SW 1271 (cell line): ENCODE measurements at regions not wholly inside any gene's neighbourhood (a gene's known extent, or its start where the extent isn't known, plus 50 kb on each side); places are given as distances from the start of the nearest gene placed in this dataset.

Experiments used
- DNase-seq, 2 experiments: peaks; one replicate each; lab custom pipeline; 2025; lab: John Stamatoyannopoulos, UW

- no peak for DNase-seq
Measured at GRCh38 chr10:4111643-4112042, 326.6 kb upstream of the KLF6 start.

DNA sequence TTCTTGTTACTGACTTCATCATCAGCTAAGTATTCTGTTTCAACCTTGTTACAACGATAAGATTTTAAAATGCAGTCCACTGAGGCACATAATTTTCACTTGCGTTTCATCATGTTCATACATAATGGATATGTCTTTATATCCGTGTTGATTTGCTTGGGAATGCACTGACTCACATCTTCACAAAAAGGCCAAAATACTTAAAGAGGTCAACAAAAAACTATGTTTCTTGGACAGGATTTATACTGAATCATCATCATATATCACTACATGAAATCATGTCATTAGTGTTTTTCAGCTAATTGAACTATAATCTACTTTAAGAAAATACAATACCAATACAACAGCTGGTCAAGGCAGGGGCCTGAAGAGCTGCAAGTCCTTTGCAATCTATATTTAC is 324.5 kb upstream of the KLF6 start:
- DNase-seq, result no peak

- no peak for DNase-seq
Measured at GRCh38 chr10:4108693-4109092, 323.7 kb upstream of the KLF6 start.

DNA sequence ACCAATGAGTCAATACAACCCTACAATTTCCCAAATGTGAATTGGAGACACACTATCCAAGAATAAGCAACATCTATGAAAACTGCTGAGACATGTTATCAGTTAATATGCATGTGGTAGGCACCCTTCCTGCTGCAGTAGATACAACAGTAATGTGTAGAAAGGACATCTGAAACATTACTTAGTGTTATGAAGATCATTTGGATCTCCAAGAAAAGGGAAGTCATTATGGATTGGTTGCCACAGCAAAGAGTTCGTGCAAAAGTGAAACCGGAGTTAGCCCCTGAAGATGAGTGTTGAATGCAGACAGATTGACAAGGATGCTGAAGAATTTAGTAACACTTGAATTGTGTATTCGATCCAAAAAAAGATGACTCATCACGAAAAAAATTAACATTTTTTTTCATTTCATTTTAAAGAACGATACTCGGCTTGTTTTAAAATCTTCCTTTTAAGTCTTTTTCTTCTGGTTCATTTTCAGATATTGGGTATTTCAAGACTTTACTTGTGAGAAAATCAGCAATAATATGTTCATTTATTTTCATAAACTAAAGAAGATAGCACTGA is 322.4 kb upstream of the KLF6 start:
- DNase-seq, result no peak

DNA sequence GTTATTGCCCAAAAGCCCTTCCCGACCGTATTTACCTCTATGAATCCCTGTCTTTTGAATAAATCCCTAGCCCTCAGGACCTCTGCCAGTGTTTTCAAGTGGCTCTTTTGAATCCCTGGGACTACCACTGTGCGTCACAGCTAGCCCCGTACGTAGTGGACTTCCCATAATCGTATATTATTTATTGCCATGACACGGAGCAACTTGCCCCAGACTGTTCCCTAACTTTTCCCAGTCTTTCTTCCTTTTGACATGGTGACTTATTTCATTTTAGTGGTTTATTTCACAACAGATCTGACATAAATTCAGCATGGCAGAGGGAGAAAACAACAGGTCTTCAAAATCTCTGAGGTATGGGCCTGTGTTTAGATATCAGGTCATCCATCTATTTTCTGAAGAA is 318.6 kb upstream of the KLF6 start:
- DNase-seq, result no peak

- DNase-seq, result no peak
Measured at GRCh38 chr10:4102802-4103344, 317.9 kb upstream of the KLF6 start.

GRCh38 chr10:4101918-4102654 is 317.1 kb upstream of the KLF6 start:
- DNase-seq, result no peak

DNA sequence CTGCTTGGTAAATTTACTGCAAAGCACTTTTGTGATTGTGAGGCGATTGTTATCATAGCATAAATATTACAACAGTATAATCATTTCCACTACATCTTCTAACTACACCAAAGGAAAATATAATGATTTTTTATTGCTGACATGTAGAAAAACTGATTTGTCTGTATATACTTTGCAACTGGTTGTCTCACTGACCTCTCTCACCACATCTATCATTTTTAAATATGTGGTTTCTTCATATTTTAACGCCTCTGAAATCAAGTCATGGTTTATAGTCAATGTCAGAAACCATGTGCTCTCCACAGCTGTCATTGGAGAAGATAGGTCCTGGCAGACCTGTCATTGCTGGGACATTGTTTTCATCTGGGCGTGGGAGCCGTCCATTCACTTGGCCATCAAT is 315.4 kb upstream of the KLF6 start:
- no peak for DNase-seq

DNA sequence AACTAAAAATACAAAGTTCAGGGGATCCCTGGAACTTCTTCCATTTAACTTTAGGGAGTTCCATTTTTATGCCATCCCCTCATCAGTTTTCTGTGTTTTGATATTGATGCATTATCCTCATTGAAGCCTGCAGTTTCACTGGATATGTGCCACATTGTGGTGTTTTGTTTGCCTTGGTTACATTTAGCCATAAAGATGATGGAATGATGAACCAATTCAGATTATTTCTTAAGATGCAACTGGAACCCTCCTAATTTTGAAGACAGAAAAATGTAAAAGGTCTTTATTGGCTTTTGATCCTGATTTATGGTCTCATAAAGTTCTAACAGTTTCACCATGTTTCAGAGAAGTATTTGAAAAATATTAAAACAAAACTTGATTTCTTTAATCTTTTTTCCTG is 314.2 kb upstream of the KLF6 start:
- DNase-seq, result no peak

DNA sequence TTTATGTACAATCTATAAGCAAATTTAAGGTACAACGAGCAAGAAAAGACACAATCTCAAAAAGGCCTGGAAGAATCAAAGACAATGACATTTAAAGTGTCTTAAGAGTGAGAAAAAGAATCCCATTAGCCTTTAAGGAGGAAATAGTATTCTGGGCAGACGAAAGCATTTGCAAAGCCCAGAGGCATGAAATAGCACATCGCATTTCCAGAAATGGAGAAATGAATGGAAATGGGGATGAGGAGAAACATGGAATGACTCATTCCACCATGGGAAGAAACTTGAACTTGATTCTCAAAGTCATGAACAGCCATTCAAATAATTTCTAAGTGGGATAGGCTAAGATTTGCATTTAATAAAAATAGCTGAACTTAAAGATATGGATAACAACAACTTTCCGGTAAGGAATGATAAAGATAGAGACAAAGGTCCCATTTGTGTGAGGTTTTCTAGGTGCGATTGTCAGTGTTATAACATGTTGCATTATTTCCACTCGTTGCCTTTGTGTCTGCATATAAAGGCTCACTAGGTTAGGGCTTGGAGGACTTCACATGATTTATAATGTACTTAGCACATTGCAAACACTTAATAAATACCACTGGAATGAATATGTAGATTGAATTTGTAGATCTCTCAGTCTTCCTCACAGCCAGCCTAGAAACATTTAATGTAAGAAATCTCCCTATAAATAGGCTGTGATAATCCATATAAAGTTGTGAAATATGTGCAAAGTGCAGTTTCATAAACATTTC is 310.3 kb upstream of the KLF6 start:
- no peak for DNase-seq

GRCh38 chr10:4094751-4095150 is 309.7 kb upstream of the KLF6 start:
- DNase-seq, result no peak

DNA sequence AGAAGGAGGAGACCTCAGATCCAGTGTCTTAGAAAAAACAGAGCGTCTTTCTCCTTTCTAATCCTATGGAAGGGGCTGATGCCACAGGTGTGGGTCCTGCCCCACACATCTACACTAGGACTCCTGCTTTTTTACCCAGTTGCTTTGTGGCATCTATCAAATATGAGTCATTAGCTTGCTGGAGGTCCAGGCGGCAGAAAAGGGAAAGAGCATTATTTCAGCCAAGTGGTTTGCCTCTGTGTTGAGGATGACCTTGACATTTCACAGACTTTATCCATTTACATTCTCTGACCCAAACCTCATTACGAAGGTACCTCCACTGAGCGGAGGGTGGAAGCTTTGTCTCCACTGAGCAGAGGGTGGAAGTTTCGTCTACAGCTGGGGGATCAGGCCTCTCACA is 308.4 kb upstream of the KLF6 start:
- DNase-seq, result no peak

DNA sequence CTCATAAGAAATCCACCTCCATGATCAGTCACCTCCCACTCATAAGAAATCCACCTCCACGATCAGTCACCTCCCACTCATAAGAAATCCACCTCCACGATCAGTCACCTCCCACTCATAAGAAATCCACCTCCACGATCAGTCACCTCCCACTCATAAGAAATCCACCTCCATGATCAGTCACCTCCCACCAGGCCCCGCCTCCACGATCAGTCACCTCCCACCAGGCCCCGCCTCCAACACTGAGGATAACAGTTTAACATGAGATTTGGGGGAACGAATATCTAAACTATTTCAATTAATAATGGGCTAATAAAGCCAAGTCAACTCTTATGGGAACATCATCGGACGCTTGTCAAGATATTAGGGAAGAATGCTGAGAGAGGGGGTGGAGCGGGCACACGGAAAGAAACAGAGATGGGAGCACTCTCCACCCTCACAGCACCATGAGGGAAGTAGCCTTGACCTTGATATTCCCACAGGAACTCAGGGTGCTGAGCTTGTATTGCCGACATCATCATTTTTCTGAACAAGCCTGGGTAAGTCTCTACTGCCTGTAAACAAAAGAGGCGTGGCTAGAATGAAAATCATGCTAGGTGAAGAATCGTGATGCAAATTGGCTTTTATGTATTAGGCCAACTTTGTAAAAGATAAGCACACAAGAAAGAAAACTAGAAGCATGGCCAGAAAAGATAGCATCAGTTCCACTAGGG is 303.5 kb upstream of the KLF6 start:
- no peak for DNase-seq

GRCh38 chr10:4086131-4086898 is 301.3 kb upstream of the KLF6 start:
- DNase-seq, result no peak

- no peak for DNase-seq
Measured at GRCh38 chr10:4083509-4084003, 298.5 kb upstream of the KLF6 start.

DNA sequence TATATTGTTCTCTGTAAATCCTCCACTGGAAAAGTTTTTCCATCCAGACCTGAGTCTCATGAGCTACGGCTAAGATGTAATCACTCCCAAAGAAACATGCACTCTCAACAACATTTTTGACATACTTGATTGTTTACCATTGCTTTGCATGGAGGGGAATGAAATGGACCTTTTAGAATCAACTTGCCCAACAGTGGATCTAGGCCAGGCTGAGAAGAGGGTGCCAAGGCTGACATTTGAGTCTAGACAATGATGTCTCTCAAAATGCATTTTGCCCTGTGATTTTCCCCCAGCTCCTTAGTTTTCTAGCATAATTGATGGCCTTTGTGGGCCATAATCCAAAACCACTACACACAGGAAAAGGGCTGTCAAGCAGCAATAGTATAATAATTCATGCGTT is 297.9 kb upstream of the KLF6 start:
- DNase-seq, result no peak

- DNase-seq, result no peak
Measured at GRCh38 chr10:4081685-4082111, 296.7 kb upstream of the KLF6 start.

DNA sequence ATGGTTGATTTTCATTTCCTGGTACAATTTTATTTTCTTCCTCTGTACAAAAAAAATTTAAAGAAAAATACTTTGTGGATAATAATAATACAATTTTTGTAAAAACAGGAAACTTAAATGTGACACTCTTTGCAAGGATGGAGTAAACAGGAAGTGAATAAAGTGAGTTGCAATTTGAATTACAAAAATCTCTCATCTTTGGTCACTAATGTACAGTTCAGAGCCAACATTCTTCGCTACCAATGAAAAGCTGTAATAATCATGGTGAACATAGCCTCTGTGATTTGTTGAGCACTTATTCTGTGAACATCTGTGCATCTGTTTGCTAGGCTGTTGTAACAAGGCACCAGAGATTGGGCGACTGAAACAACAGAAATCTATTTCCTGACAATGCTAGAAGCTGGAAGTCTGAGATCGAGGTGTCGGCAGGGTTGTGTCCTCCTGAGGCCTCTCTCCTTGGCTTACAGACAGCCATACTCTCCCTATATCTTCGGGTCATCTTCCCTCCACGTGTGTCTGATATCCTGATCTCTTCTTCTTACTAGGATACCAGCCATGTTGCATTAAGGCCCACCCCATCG is 295.3 kb upstream of the KLF6 start:
- no peak for DNase-seq

- DNase-seq, result no peak
Measured at GRCh38 chr10:4079803-4080202, 294.8 kb upstream of the KLF6 start.

DNA sequence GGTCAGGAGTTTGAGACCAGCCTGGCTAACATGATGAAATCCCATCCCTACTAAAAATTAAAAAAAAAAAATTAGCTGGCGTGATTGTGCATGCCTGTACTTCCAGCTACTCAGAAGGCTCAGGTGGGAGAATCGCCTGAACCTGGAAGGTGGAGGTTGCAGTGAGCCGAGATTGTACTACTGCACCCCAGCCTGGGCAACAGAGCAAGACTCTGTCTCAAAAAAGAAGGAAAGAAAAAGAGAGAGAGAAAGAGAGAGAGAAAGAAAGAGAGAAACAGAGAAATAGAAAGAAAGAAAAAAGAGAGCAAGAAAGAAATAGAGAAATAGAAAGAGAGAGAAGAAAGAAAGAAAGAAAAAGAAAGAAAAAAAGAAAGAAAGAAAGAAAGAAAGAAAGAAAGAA is 292.8 kb upstream of the KLF6 start:
- no peak for DNase-seq

- no peak for DNase-seq
Measured at GRCh38 chr10:4076983-4077382, 292.0 kb upstream of the KLF6 start.
